Right renal cortex interstitium (tissue), 3 donors: ENCODE measurements at regions not wholly inside any gene's neighbourhood (a gene's known extent, or its start where the extent isn't known, plus 50 kb on each side); places are given as distances from the start of the nearest gene placed in this dataset.

ENCODE experiments used
- DNase-seq, 3 donors: peaks; one replicate each; pipeline ENCODE4 v3.0.0-alpha.2; 2013; ENCODE audit warnings: low read depth in 3 of 3, low spot score in 2 of 3

GRCh38 chr2:139360654-139361053, 580.5 kb upstream of the NXPH2 start:
- DNase-seq, result no peak

- no peak for DNase-seq
Observed at GRCh38 chr2:139359818-139360217, 579.6 kb upstream of the NXPH2 start.

- DNase-seq, result no peak
Observed at GRCh38 chr2:139357972-139358371, 577.8 kb upstream of the NXPH2 start.

GRCh38 chr2:139354518-139354917, 574.3 kb upstream of the NXPH2 start:
- DNase-seq, result no peak

- no peak for DNase-seq
Observed at GRCh38 chr2:139353874-139354273, 573.7 kb upstream of the NXPH2 start.

- DNase-seq, result no peak
Observed at GRCh38 chr2:139317259-139317658, 537.1 kb upstream of the NXPH2 start.

GRCh38 chr2:139314059-139314458, 533.9 kb upstream of the NXPH2 start:
- DNase-seq, result no peak

GRCh38 chr2:139296672-139297209, 516.6 kb upstream of the NXPH2 start:
- DNase-seq, result no peak

- no peak for DNase-seq
Observed at GRCh38 chr2:139293992-139294548, 513.9 kb upstream of the NXPH2 start.

GRCh38 chr2:139281124-139281523, 500.9 kb upstream of the NXPH2 start:
- no peak for DNase-seq

- DNase-seq, result no peak
Observed at GRCh38 chr2:139271879-139272278, 491.7 kb upstream of the NXPH2 start.

- DNase-seq, result no peak
Observed at GRCh38 chr2:139271149-139271548, 491.0 kb upstream of the NXPH2 start.

- DNase-seq, result no peak
Observed at GRCh38 chr2:139260052-139260430, 479.9 kb upstream of the NXPH2 start.

- DNase-seq, result no peak
Observed at GRCh38 chr2:139259422-139260051, 479.3 kb upstream of the NXPH2 start.

GRCh38 chr2:139241286-139241685, 461.1 kb upstream of the NXPH2 start:
- no peak for DNase-seq

- DNase-seq, result no peak
Observed at GRCh38 chr2:139237023-139237422, 456.8 kb upstream of the NXPH2 start.

- DNase-seq, result no peak
Observed at GRCh38 chr2:139230881-139231280, 450.7 kb upstream of the NXPH2 start.

- DNase-seq, result no peak
Observed at GRCh38 chr2:139228276-139228675, 448.1 kb upstream of the NXPH2 start.

- no peak for DNase-seq
Observed at GRCh38 chr2:139225961-139226360, 445.8 kb upstream of the NXPH2 start.

GRCh38 chr2:139218181-139218580, 438.0 kb upstream of the NXPH2 start:
- no peak for DNase-seq

- no peak for DNase-seq
Observed at GRCh38 chr2:139217641-139218040, 437.5 kb upstream of the NXPH2 start.

GRCh38 chr2:139216435-139216834, 436.2 kb upstream of the NXPH2 start:
- no peak for DNase-seq

GRCh38 chr2:139214801-139215200, 434.6 kb upstream of the NXPH2 start:
- DNase-seq, result no peak
